Upper lobe of right lung (tissue), 1 donor: ENCODE measurements at regions not wholly inside any gene's neighbourhood (a gene's known extent, or its start where the extent isn't known, plus 50 kb on each side); places are given as distances from the start of the nearest gene placed in this dataset.
"Not testable (repeated sequence)": the region's sequence is repeated elsewhere in the genome, so short reads cannot be mapped to it uniquely, and the experiment has no call there.

Experiments used
- ATAC-seq: fragments of 200-7000 bp; cut with Tn5 transposase; one replicate; pipeline ENCODE4 v1.9.1; 2020; ENCODE audit warnings: mild to moderate bottlenecking, moderate library complexity
- DNase-seq: peaks from one replicate; pipeline ENCODE4 v3.0.0-alpha.2; 2020
- H3K27ac ChIP-seq: fragments of 200-600 bp; one replicate; pipeline ENCODE4 v1.8.0; 2022
- H3K27me3 ChIP-seq: fragments of 200-600 bp; one replicate; pipeline ENCODE4 v1.8.0; 2022; ENCODE audit warnings: mild to moderate bottlenecking
- H3K36me3 ChIP-seq: fragments of 200-600 bp; one replicate; pipeline ENCODE4 v1.8.0; 2022
- H3K4me1 ChIP-seq: fragments of 200-600 bp; one replicate; pipeline ENCODE4 v1.8.0; 2022
- H3K4me3 ChIP-seq: fragments of 200-600 bp; one replicate; pipeline ENCODE4 v1.8.0; 2022; ENCODE audit warnings: mild to moderate bottlenecking
- H3K9me3 ChIP-seq: fragments of 200-600 bp; one replicate; pipeline ENCODE4 v1.8.0; 2022
- intact Hi-C: fragments of 100-400 bp; cut with DNase I; formaldehyde crosslinking; loops from one replicate; pipeline ENCODE4 v1.11.0; 2022
- TF ChIP-seq, protein P1 (sequence below): fragments of 200-600 bp; IDR thresholded peaks from one replicate; pipeline ENCODE4 v1.8.0; 2022; ENCODE audit warnings: antibody characterized with exemption
- donor health status: DM: no; HTN: yes; CAD: no; lungs with severe emphysema.

DNA sequence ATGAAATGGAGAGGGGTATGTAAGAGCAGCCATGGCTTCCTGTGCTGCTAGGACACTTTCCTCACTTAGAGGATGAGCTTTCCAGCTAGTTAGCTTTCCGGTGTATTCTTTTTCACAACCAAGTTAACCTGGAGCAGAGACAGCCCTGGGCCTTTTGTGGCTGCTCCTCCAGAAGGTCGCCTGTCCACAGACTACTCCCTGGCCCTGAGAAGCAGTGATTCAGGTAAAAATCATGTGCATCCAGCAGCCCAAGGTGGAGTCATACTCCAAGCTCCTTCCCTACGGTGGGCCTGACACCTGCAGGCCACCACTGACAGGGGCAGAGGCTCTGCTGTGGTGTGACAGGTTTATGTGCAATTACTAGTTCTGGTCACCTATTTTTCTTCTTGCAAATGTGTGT is 187.2 kb downstream of the ANKRD30B start:
- intact Hi-C loops: no loop called here
- TF ChIP-seq, protein P1, sequence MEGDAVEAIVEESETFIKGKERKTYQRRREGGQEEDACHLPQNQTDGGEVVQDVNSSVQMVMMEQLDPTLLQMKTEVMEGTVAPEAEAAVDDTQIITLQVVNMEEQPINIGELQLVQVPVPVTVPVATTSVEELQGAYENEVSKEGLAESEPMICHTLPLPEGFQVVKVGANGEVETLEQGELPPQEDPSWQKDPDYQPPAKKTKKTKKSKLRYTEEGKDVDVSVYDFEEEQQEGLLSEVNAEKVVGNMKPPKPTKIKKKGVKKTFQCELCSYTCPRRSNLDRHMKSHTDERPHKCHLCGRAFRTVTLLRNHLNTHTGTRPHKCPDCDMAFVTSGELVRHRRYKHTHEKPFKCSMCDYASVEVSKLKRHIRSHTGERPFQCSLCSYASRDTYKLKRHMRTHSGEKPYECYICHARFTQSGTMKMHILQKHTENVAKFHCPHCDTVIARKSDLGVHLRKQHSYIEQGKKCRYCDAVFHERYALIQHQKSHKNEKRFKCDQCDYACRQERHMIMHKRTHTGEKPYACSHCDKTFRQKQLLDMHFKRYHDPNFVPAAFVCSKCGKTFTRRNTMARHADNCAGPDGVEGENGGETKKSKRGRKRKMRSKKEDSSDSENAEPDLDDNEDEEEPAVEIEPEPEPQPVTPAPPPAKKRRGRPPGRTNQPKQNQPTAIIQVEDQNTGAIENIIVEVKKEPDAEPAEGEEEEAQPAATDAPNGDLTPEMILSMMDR: no peak
- DNase-seq (no peak), ATAC-seq (no peak)
- no peaks in the 10 kb centered on the region for H3K27me3 ChIP-seq
- no peaks in the 10 kb centered on the region for H3K36me3 ChIP-seq
- no peak overlapping the region for H3K4me3 ChIP-seq
- H3K27ac ChIP-seq: no peak overlapping the region
- no peaks in the 10 kb centered on the region for H3K9me3 ChIP-seq
- no peaks in the 10 kb centered on the region for H3K4me1 ChIP-seq

DNA sequence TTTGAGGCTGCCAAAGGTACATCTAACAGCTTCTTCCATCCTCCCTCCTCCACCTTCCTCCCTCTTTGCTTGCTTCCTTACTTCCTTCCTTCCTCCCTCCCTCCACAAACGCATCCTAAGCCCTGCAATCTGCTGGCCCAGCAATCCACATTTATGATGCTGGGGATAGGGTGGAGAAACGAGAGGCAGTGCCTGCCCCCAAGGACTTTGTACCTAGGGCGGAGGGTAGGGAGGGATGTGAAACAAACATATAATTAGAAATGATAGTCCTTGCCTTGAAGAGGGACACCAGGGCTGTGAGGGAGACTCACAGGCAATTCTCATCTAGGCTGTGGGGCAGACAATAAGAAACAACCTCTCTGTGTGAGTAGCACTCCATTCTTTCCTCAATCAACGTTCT is 188.3 kb downstream of the ANKRD30B start:
- Histone ChIP-seq H3K27ac (no peak overlapping the region), H3K4me1 (no peaks in the 10 kb centered on the region), H3K27me3 (no peaks in the 10 kb centered on the region), H3K4me3 (no peak overlapping the region), H3K9me3 (no peaks in the 10 kb centered on the region), H3K36me3 (no peaks in the 10 kb centered on the region)
- no peak for ATAC-seq
- DNase-seq: no peak
- TF ChIP-seq, protein P1: no peak
- intact Hi-C loops: no loop called here

DNA sequence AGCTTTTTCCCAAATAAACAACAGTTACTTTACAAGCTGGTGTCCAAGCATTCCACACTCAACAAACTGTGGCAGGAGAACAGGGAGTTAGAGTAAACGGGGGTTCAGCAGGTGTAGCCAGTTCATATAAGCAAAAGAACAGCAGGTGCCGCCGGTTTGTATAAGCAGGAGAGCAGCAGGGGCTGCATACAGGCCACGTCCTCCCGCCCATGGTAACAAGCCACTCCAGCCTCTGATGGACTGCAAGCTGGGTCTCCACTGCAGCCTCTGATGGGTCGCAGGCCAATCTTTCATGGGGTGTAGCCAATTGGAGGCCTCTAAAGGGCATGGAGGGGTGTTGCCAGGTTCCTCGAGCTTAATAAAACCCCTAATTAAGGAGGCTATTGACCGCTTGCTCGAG is 189.3 kb downstream of the ANKRD30B start:
- Histone ChIP-seq H3K4me3 (no peak overlapping the region), H3K27me3 (no peaks in the 10 kb centered on the region), H3K9me3 (no peaks in the 10 kb centered on the region), H3K36me3 (no peaks in the 10 kb centered on the region), H3K4me1 (no peaks in the 10 kb centered on the region), H3K27ac (no peak overlapping the region)
- no peak for DNase-seq
- intact Hi-C loops: no loop called here
- TF ChIP-seq, protein P1: no peak
- ATAC-seq: no peak

DNA sequence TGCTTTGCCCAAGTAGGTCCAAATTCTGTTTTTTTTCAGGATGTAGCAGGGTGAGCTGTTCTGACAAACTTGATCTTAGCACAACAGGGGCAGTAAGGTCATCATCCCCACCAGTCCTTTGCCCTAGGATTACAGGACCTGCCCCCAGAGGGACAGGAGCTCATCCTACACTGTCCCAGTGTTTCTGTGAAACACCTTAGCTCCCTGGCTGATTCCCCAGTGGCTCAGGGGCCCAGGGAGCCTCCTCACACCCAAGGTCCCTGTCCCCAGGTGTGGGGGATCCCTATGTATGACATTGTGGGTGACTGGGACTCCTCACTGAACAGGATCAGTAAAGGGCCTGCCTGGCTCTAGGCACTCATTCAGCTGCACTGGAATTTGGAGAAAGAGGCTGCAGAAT is 191.2 kb downstream of the ANKRD30B start:
- Histone ChIP-seq H3K4me1 (no peaks in the 10 kb centered on the region), H3K27me3 (no peaks in the 10 kb centered on the region), H3K4me3 (no peak overlapping the region), H3K9me3 (no peaks in the 10 kb centered on the region), H3K27ac (no peak overlapping the region), H3K36me3 (no peaks in the 10 kb centered on the region)
- DNase-seq (no peak), ATAC-seq (no peak)
- TF ChIP-seq, protein P1: no peak
- intact Hi-C loops: no loop called here

DNA sequence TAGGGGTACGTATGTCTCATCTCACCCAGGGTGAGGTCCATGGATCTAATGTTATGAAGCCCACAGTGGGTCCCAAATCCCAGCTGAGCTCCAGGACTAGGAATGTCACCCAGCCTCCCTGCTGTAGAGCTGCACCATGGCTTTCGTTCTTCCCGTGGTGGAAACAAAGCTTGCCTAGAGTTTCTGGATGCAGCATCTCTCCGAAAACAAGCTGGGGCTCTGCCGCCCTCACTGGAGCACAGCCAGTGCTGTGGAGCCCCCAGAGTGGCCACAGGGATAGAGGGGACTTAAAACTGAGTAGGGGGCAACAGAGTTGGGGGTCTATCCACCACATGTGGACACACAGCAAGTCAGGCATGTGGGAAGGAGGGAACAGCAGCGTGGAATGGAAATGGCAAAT is 192.1 kb downstream of the ANKRD30B start:
- DNase-seq, H3K4me3 ChIP-seq, H3K9me3 ChIP-seq, intact Hi-C loops, H3K36me3 ChIP-seq, H3K27ac ChIP-seq, H3K4me1 ChIP-seq, H3K27me3 ChIP-seq, ATAC-seq: not testable (repeated sequence)

DNA sequence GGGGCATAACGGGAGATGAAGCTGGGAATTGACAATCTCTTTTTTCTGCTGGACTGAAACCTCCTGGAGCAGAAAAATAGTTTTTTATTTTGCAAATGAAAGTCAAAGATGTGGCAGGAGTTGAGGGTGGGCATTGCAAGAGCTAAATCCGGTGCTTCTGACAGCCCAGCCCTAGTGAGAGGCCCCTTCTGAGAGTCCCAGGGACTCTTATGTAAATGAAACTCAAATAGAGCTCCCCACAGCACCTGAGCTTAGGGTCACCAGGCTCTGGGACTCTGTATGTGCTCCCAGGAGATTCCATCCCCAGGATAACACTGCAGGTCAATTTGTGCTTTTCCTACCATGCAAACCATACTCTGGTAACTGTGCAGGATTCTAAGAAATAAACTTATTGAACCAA is 192.8 kb downstream of the ANKRD30B start:
- Histone ChIP-seq H3K27me3 (no peaks in the 10 kb centered on the region), H3K36me3 (no peaks in the 10 kb centered on the region), H3K4me1 (no peaks in the 10 kb centered on the region), H3K4me3 (no peak overlapping the region), H3K27ac (no peak overlapping the region), H3K9me3 (no peaks in the 10 kb centered on the region)
- intact Hi-C loops: no loop called here
- TF ChIP-seq, protein P1: no peak
- ATAC-seq (no peak), DNase-seq (no peak)
